DOHH2 (cell line): ENCODE measurements at regions not wholly inside any gene's neighbourhood (a gene's known extent, or its start where the extent isn't known, plus 50 kb on each side); places are given as distances from the start of the nearest gene placed in this dataset.

Experiments
- H3F3A ChIP-seq: fragments of 200-600 bp; sonication (generic), shearing (Covaris generic); 2 replicates; pipeline ENCODE4 v1.6.0; 2016; ENCODE audit warnings: antibody characterized with exemption, mild to moderate bottlenecking; ENCODE audit not compliant: control insufficient read depth, insufficient read depth
- H3K27ac ChIP-seq: fragments of 200-600 bp; sonication (generic); 2 replicates; pipeline ENCODE4 v1.5.1; 2014; ENCODE audit warnings: low read depth, mild to moderate bottlenecking, low read length, moderate library complexity
- H3K27me3 ChIP-seq: fragments of 200-600 bp; sonication (generic); 2 replicates; pipeline ENCODE4 v1.6.1; 2014; ENCODE audit warnings: mild to moderate bottlenecking, low read length, mixed read lengths; ENCODE audit not compliant: control insufficient read depth
- H3K36me3 ChIP-seq: fragments of 200-600 bp; sonication (generic); 2 replicates; pipeline ENCODE4 v1.6.1; 2014; ENCODE audit warnings: mild to moderate bottlenecking, low read length, moderate library complexity, mixed read lengths; ENCODE audit not compliant: control insufficient read depth
- H3K4me1 ChIP-seq: fragments of 200-600 bp; sonication (generic); 2 replicates; pipeline ENCODE4 v1.6.1; 2014; ENCODE audit warnings: mild to moderate bottlenecking, low read length, mixed read lengths; ENCODE audit not compliant: control insufficient read depth
- H3K4me2 ChIP-seq: fragments of 200-600 bp; sonication (generic); 2 replicates; pipeline ENCODE4 v1.6.0; 2014; ENCODE audit warnings: mild to moderate bottlenecking, low read length, moderate library complexity
- H3K4me3 ChIP-seq: fragments of 200-600 bp; sonication (generic); 2 replicates; pipeline ENCODE4 v1.5.1; 2014; ENCODE audit warnings: mild to moderate bottlenecking, low read length, mixed read lengths
- H3K79me2 ChIP-seq: fragments of 200-600 bp; sonication (generic); 2 replicates; pipeline ENCODE4 v1.6.1; 2014; ENCODE audit warnings: mild to moderate bottlenecking, low read length, mixed read lengths; ENCODE audit not compliant: control insufficient read depth
- H3K9me2 ChIP-seq: fragments of 200-600 bp; sonication (generic); replicated peaks from 2 replicates; pipeline ENCODE4 v1.6.1; 2014; ENCODE audit warnings: mild to moderate bottlenecking, low read length, mixed read lengths; ENCODE audit not compliant: control insufficient read depth
- H3K9me3 ChIP-seq: fragments of 200-600 bp; sonication (generic); 2 replicates; pipeline ENCODE4 v1.6.1; 2014; ENCODE audit warnings: antibody characterized with exemption, low read length, mixed read lengths; ENCODE audit not compliant: control insufficient read depth, insufficient read depth
- H4K20me1 ChIP-seq: fragments of 200-600 bp; sonication (generic); 2 replicates; pipeline ENCODE4 v1.6.0; 2014; ENCODE audit warnings: low read depth, mild to moderate bottlenecking, antibody characterized with exemption, low read length, moderate library complexity; ENCODE audit not compliant: control insufficient read depth, insufficient read depth
- CTCF ChIP-seq: fragments of 200-600 bp; sonication (generic); IDR thresholded peaks from one replicate; pipeline ENCODE4 v1.5.1; 2014; ENCODE audit warnings: antibody characterized with exemption, mild to moderate bottlenecking, low read depth, low read length; ENCODE audit not compliant: poor library complexity, severe bottlenecking
- EZH2phosphoT487 ChIP-seq: fragments of 200-600 bp; sonication (generic); IDR thresholded peaks from 2 replicates; pipeline ENCODE4 v1.6.1; 2017; ENCODE audit warnings: borderline replicate concordance, mild to moderate bottlenecking, antibody characterized with exemption, low read length, moderate library complexity, mixed read lengths

DNA sequence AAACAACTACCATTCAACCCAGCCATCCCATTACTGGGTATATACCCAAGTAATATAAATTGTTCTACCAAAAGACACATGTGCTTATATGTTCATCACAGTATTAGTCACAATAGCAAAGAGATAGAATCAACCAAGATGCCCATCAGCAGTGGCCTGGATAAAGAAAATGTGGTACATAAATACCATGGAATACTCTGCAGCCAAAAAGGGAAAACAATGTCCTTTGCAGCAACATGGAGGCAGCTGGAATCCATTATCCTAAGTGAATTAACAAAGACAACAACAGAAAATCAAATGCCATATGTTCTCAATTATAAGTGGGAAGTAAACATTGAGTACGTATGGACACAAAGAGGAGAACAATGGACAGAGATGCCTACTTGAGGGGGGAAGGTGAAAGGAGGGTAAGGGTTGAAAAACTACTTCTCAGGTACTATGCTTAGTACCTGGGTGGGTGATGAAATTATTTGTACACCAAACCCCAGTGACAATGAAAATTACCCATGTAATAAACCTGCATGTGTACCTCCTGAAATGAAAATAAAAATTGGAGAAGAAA is 632.1 kb upstream of the AADAT start:
- Histone ChIP-seq H3K9me3 (no peaks in the 10 kb centered on the region), H3K4me3 (no peak overlapping the region), H3K27me3 (no peaks in the 10 kb centered on the region), H3K4me2 (no peak overlapping the region), H4K20me1 (no peaks in the 10 kb centered on the region), H3F3A (no peaks in the 10 kb centered on the region), H3K4me1 (no peaks in the 10 kb centered on the region), H3K27ac (no peak overlapping the region), H3K79me2 (no peaks in the 10 kb centered on the region), H3K9me2 (no peaks in the 10 kb centered on the region), H3K36me3 (no peaks in the 10 kb centered on the region)
- TF ChIP-seq EZH2phosphoT487 (no peak), CTCF (no peak)

GRCh38 chr4:170716868-170717267 is 627.1 kb upstream of the AADAT start:
- TF ChIP-seq EZH2phosphoT487, result no peak
- TF ChIP-seq CTCF, result no peak
- H3K27me3 ChIP-seq, result no peaks in the 10 kb centered on the region

DNA sequence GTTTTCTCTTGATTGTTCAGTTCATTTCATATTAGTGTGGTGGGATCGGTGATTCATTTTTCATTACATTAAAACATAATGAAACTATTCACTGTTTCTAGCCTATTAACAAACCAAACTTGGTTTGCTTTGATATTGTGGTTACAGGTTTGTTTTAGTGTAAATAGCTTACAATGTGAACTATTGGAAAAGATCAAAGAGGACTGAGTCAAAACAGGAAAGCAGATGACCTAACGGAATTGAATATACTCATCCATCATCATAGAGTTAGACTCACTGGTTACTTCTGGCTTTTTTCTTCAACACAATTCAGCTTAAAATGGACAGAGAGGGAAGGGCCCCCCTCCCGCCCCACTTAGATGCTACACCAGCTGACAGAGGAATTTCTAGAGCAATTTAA is 616.2 kb upstream of the AADAT start:
- Histone ChIP-seq H3K4me2 (no peak overlapping the region), H3K4me3 (no peak overlapping the region), H3K9me3 (no peaks in the 10 kb centered on the region), H3K36me3 (no peaks in the 10 kb centered on the region), H3K27me3 (no peaks in the 10 kb centered on the region), H4K20me1 (no peaks in the 10 kb centered on the region), H3K27ac (no peak overlapping the region), H3F3A (no peaks in the 10 kb centered on the region), H3K4me1 (no peaks in the 10 kb centered on the region), H3K9me2 (no peaks in the 10 kb centered on the region), H3K79me2 (no peaks in the 10 kb centered on the region)
- no peak for TF ChIP-seq EZH2phosphoT487
- no peak for TF ChIP-seq CTCF

More at GRCh38 chr4:170716868-170717267, 627.1 kb upstream of the AADAT start:
- no peaks in the 10 kb centered on the region for H3K36me3 ChIP-seq
- no peaks in the 10 kb centered on the region for H3K9me3 ChIP-seq
- H3K4me2 ChIP-seq, result no peak overlapping the region
- no peaks in the 10 kb centered on the region for H3K79me2 ChIP-seq
- no peak overlapping the region for H3K4me3 ChIP-seq
- no peaks in the 10 kb centered on the region for H3K9me2 ChIP-seq
- no peak overlapping the region for H3K27ac ChIP-seq
- no peaks in the 10 kb centered on the region for H3F3A ChIP-seq
- H4K20me1 ChIP-seq, result no peaks in the 10 kb centered on the region
- no peaks in the 10 kb centered on the region for H3K4me1 ChIP-seq

DNA sequence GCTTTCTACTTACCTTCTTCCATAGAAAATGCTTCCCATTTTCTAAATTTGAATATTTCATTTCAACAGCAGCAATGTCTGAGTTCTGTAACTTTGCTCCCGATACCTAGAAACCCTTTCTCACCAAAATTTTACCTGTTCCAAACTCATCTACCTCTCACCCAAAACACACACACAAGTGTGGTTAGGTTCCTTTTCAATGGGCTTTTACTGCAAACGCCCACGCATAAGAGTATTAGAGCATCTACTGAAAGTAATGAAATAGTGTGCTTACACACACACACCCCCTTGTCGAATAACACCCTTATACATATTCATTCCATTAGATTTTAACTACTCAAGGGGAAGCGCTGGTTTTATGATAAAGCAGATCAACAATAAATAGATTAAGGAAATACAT is 610.3 kb upstream of the AADAT start:
- H3K9me2 ChIP-seq, result no peaks in the 10 kb centered on the region
- no peak overlapping the region for H3K4me3 ChIP-seq
- no peaks in the 10 kb centered on the region for H4K20me1 ChIP-seq
- no peaks in the 10 kb centered on the region; the same call in 1 of the 2 replicates for H3K4me1 ChIP-seq
- no peak overlapping the region for H3K4me2 ChIP-seq
- no peaks in the 10 kb centered on the region for H3K27me3 ChIP-seq
- H3K27ac ChIP-seq, result no peak overlapping the region
- H3K79me2 ChIP-seq, result no peaks in the 10 kb centered on the region
- no peaks in the 10 kb centered on the region for H3K36me3 ChIP-seq
- TF ChIP-seq CTCF (no peak), EZH2phosphoT487 (no peak)
- H3F3A ChIP-seq, result no peaks in the 10 kb centered on the region
- no peaks in the 10 kb centered on the region for H3K9me3 ChIP-seq
